ENCODE measurements at regions not wholly inside any gene's neighbourhood (a gene's known extent, or its start where the extent isn't known, plus 50 kb on each side); places are given as distances from the start of the nearest gene placed in this dataset.

GRCh38 chr1:101745551-101746270 lies 251.0 kb downstream of the OLFM3 start:
- POLR2A ChIA-PET, result no interaction called here
- TF ChIP-seq HDGF (IDR thresholded peaks at IDR 0.05; ENCODE audit: borderline replicate concordance) (no peak), FOXA1 (IDR thresholded peaks at IDR 0.05) (no peak), CTBP1 (IDR thresholded peaks at IDR 0.05; ENCODE audit: borderline replicate concordance) (no peak), SUZ12 (IDR thresholded peaks at IDR 0.05) (no peak), TARDBP (IDR thresholded peaks at IDR 0.05) (no peak), PKNOX1 (IDR thresholded peaks at IDR 0.05) (no peak), L3MBTL2 (conservative IDR thresholded peaks at IDR 0.05) (no peak), NFRKB (IDR thresholded peaks at IDR 0.05) (no peak), FOXK2 (IDR thresholded peaks at IDR 0.05) (no peak)
- no peak for DNase-seq (ENCODE audit: extremely low spot score)
- CTCF ChIA-PET, result no interaction called here

GRCh38 chr1:101748077-101748476 lies 248.6 kb downstream of the OLFM3 start:
- TF ChIP-seq TARDBP (IDR thresholded peaks at IDR 0.05) (no peak), SP1 (IDR thresholded peaks at IDR 0.05) (no peak), SUZ12 (IDR thresholded peaks at IDR 0.05) (no peak), BHLHE40 (IDR thresholded peaks at IDR 0.05; ENCODE audit: borderline replicate concordance) (no peak), PKNOX1 (IDR thresholded peaks at IDR 0.05) (no peak), CTBP1 (IDR thresholded peaks at IDR 0.05; ENCODE audit: borderline replicate concordance) (no peak), NFRKB (IDR thresholded peaks at IDR 0.05) (no peak), HDGF (IDR thresholded peaks at IDR 0.05; ENCODE audit: borderline replicate concordance) (no peak), ZNF384 (IDR thresholded peaks at IDR 0.05) (no peak), ARNT (IDR thresholded peaks at IDR 0.05) (no peak), FOXA1 (IDR thresholded peaks at IDR 0.05) (no peak), L3MBTL2 (conservative IDR thresholded peaks at IDR 0.05) (no peak), FOXK2 (IDR thresholded peaks at IDR 0.05) (no peak), ELF4 (IDR thresholded peaks at IDR 0.05) (no peak), LEF1 (IDR thresholded peaks at IDR 0.05; ENCODE audit: borderline replicate concordance) (no peak), FOXM1 (IDR thresholded peaks at IDR 0.05; ENCODE audit: borderline replicate concordance) (no peak)
- DNase-seq (ENCODE audit: extremely low spot score), result no peak
- CTCF ChIA-PET, result no interaction called here
- POLR2A ChIA-PET, result no interaction called here
